ENCODE measurements at regions not wholly inside any gene's neighbourhood (a gene's known extent, or its start where the extent isn't known, plus 50 kb on each side); places are given as distances from the start of the nearest gene placed in this dataset.

- intact Hi-C loops (cut with DNase I), result no loop called here
- no peaks in the 10 kb centered on the region for H3K36me3 ChIP-seq
- H3K9me3 ChIP-seq, result no peaks in the 10 kb centered on the region
- H3K4me3 ChIP-seq (replicated peaks in 1 of 3), result no peak overlapping the region
- TF ChIP-seq POLR2A (IDR thresholded peaks at IDR 0.05) (no peak), CTCF (IDR thresholded peaks at IDR 0.05) (no peak)
- DNase-seq, result no peak
- no peaks in the 10 kb centered on the region for H3K27me3 ChIP-seq
- 61 to 77% methylated on average over 2 of the region's 2 CpGs for WGBS, 2 donors
- no peaks in the 10 kb centered on the region for H3K4me1 ChIP-seq
- H3K27ac ChIP-seq, result no peak overlapping the region
Measured at GRCh38 chr16:26697807-26698206, 368.9 kb upstream of the C16orf82 start.

- intact Hi-C loops (cut with DNase I), result no loop called here
- no peak for DNase-seq
- H3K36me3 ChIP-seq, result no peaks in the 10 kb centered on the region
- no peaks in the 10 kb centered on the region for H3K4me1 ChIP-seq
- no peak overlapping the region for H3K4me3 ChIP-seq (replicated peaks in 1 of 3)
- no peak overlapping the region for H3K27ac ChIP-seq
- WGBS, 2 donors, result 83 to 84% methylated on average over 1 of the region's 1 CpG
- no peak for TF ChIP-seq POLR2A (IDR thresholded peaks at IDR 0.05)
- no peak for TF ChIP-seq CTCF (IDR thresholded peaks at IDR 0.05)
- H3K9me3 ChIP-seq, result no peaks in the 10 kb centered on the region
- no peaks in the 10 kb centered on the region for H3K27me3 ChIP-seq
Measured at GRCh38 chr16:26700250-26700649, 366.5 kb upstream of the C16orf82 start.

- TF ChIP-seq POLR2A (IDR thresholded peaks at IDR 0.05), result no peak
- no peak overlapping the region for H3K4me3 ChIP-seq (replicated peaks in 1 of 3)
- intact Hi-C loops (cut with DNase I), result no loop called here
- no peaks in the 10 kb centered on the region for H3K27me3 ChIP-seq
- H3K36me3 ChIP-seq, result no peaks in the 10 kb centered on the region
- DNase-seq, result no peak
- H3K27ac ChIP-seq, result no peak overlapping the region
- H3K9me3 ChIP-seq, result no peaks in the 10 kb centered on the region
- no peaks in the 10 kb centered on the region for H3K4me1 ChIP-seq
- WGBS, 2 donors, result 80 to 88% methylated on average over 3 of the region's 3 CpGs
Measured at GRCh38 chr16:26701243-26701886, 365.4 kb upstream of the C16orf82 start.

- intact Hi-C loops (cut with DNase I), result no loop called here
Measured at GRCh38 chr16:26705346-26705745, 361.4 kb upstream of the C16orf82 start.

GRCh38 chr16:26708428-26708827 is 358.3 kb upstream of the C16orf82 start:
- Histone ChIP-seq H3K9me3 (no peaks in the 10 kb centered on the region), H3K4me1 (no peaks in the 10 kb centered on the region), H3K36me3 (no peaks in the 10 kb centered on the region), H3K4me3 (replicated peaks in 1 of 3) (no peak overlapping the region), H3K27ac (no peak overlapping the region), H3K27me3 (no peaks in the 10 kb centered on the region)
- no peak for DNase-seq
- TF ChIP-seq POLR2A (IDR thresholded peaks at IDR 0.05), result no peak
- TF ChIP-seq CTCF (IDR thresholded peaks at IDR 0.05), result no peak
- 88% methylated on average over 2 of the region's 2 CpGs for WGBS, 2 donors
- intact Hi-C loops (cut with DNase I), result no loop called here

More at GRCh38 chr16:26705346-26705745, 361.4 kb upstream of the C16orf82 start:
- H3K36me3 ChIP-seq, result no peaks in the 10 kb centered on the region
- no peaks in the 10 kb centered on the region for H3K4me1 ChIP-seq
- H3K4me3 ChIP-seq (replicated peaks in 1 of 3), result no peak overlapping the region
- H3K27me3 ChIP-seq, result no peaks in the 10 kb centered on the region
- TF ChIP-seq POLR2A (IDR thresholded peaks at IDR 0.05), result no peak
- TF ChIP-seq CTCF (IDR thresholded peaks at IDR 0.05), result no peak
- WGBS, 2 donors, result 58 to 83% methylated on average over 1 of the region's 1 CpG
- no peaks in the 10 kb centered on the region for H3K9me3 ChIP-seq
- no peak for DNase-seq
- no peak overlapping the region for H3K27ac ChIP-seq
